GM12873 (cell line): ENCODE measurements at regions not wholly inside any gene's neighbourhood (a gene's known extent, or its start where the extent isn't known, plus 50 kb on each side); places are given as distances from the start of the nearest gene placed in this dataset.

Experiments
- TF ChIP-seq, protein P1 (sequence below): IDR thresholded peaks from 2 replicates; pipeline ENCODE4 v1.5.1; 2012; ENCODE audit warnings: low read depth, mild to moderate bottlenecking, moderate library complexity, low read length, control low read depth; ENCODE audit not compliant: insufficient read depth; ENCODE audit errors: missing control alignments

- TF ChIP-seq, protein P1, sequence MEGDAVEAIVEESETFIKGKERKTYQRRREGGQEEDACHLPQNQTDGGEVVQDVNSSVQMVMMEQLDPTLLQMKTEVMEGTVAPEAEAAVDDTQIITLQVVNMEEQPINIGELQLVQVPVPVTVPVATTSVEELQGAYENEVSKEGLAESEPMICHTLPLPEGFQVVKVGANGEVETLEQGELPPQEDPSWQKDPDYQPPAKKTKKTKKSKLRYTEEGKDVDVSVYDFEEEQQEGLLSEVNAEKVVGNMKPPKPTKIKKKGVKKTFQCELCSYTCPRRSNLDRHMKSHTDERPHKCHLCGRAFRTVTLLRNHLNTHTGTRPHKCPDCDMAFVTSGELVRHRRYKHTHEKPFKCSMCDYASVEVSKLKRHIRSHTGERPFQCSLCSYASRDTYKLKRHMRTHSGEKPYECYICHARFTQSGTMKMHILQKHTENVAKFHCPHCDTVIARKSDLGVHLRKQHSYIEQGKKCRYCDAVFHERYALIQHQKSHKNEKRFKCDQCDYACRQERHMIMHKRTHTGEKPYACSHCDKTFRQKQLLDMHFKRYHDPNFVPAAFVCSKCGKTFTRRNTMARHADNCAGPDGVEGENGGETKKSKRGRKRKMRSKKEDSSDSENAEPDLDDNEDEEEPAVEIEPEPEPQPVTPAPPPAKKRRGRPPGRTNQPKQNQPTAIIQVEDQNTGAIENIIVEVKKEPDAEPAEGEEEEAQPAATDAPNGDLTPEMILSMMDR: no peak
Observed at GRCh38 chr6:4405621-4406212, 270.3 kb upstream of the ECI2 start.

DNA sequence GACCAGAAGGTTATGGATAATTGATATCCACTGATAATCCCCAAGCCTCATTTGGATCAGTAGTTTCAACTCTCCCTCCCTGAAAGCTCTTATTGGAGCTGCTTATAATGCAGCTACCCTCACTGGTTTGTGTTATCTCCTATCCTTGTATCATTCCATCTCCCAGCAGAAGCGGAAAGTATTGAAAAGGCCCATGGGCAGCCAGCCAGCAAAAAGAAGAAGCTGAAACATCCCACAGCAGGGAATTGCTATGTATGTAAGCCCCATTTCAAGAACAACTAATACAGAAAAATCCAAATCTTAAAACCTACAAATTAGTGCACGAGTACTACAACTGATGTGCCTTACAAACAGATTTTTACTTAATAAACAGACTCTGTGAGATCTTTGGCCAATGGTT, 269.0 kb upstream of the ECI2 start:
- TF ChIP-seq, protein P1: no peak

DNA sequence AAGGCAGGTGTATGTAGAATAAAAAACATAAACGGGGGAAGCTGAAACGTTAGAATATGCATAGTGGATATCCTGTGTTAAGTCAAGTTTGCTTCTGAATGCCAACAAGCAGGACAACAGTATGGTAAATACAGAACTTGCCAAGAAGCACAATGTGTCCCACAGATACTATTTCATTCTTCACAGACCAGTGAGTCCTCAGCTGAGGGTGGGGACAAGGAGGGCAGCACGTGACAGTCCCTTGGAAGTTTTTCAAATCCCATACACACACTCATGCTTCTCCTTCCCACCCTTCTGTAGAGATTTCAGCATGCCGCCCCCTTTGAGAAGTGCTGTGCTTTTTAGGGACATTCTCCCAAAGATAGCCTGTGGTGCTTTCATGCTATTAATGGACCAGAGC, 268.5 kb upstream of the ECI2 start:
- TF ChIP-seq, protein P1: no peak

DNA sequence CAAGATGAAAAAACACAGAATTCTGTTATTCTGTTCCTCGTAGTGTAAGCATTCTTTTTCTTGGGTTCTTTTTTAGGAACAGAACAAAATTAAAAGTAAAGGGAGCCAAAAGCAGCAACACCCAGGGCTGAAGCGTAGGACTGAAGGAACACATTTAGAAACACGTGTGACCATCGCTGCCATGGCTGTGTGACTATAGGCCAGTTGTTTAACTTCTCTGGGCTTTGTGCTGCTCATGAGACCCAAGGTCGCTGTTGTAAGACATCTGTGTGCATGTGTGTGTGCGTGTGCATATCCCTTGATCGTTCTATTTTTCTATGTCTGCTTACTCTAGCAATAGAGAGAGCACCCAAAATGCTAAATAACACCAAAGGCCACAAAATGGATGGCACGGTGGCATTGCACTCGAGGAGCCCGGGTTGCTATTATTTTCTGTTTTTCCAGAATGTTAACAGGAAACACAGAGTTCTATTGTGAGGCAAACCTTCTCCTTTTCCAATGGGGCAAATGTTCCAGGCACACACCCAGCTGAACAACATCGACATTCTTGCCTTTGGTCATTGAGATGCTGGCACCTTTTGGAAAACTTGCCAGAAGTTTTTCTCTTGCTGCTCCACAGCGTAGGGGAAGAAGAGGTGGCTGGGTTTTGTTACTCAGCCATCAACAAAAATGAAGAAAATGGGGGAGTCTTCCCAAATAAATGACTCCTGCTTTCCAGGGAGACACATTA, 267.8 kb upstream of the ECI2 start:
- TF ChIP-seq, protein P1: no peak

- TF ChIP-seq, protein P1: no peak
Observed at GRCh38 chr6:4402477-4402976, 267.2 kb upstream of the ECI2 start.

DNA sequence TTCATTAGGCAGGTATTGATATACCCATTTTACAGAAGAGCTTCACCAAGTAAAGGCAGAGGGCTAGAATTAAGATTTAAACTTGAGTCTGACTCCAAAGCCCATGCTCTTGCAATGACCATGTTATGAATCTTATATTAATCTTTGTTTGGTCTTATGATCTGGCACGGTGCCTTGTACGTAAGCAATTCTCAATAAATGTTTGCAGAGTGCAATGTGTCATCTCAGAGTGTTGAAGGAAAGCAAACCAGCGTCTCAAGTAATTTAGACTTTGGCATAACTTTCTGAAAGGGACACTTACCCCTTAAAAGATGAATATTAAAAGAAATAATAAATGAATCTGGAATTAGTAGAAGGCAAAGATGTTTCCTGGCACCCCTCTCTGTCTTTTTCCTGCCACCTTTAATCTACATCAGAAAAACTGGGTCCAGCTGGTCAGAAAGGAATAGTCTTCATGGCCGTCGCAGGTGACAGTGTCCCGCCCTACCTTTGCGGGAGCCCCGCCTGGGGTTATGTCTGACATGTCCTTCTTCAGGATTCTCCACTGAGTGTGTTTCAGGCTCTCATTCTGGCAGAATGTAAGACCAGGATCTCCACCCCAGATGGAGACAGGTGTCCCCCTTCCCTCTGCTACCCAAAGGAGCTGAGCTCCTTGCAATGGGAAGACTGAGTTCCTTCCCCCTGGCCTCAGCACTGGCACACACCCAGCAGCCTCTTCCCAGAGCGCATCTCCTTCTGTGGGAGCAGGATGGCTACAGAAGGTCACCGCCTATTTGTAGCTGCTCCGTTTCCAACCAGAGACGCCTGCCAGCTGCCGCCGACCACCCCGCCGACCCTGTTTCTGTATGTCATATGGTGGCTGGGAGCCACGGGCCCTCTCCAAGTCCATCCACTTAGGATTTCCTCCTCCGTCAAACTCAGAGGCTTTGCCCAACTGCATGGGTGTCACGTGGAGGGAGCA, 266.3 kb upstream of the ECI2 start:
- TF ChIP-seq, protein P1: no peak

DNA sequence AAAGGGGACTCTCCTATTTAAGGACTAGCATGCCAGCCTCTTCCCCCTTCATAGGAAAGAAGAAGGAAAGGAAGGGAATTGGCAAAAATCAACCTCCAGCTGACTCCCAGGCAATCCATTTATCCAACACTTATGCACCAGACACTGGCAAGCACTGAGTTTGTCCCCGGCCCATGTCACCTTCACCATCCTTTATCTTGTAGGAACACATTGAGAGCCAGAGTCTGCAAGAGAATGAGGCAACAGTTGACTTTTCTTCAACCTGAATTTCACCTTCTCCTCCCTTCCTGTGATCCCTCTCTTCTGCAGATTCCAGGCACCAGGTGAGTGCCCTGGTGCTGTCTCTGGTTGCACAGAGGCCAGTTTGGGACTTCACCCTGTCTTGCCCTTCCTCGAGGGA, 264.3 kb upstream of the ECI2 start:
- TF ChIP-seq, protein P1: no peak
